ENCODE measurements at regions not wholly inside any gene's neighbourhood (a gene's known extent, or its start where the extent isn't known, plus 50 kb on each side); places are given as distances from the start of the nearest gene placed in this dataset.
"Not testable (repeated sequence)": the region's sequence is repeated elsewhere in the genome, so short reads cannot be mapped to it uniquely, and the experiment has no call there.

- Histone ChIP-seq H3K4me3 (ENCODE audit: low read length) (no peak overlapping the region), H3K4me1 (ENCODE audit: control insufficient read depth, insufficient read depth, low read length) (no peaks in the 10 kb centered on the region), H3K9me3 (ENCODE audit: control insufficient read depth, insufficient read depth, low read length) (peaks cover 3% of the 10 kb centered on the region), H3K36me3 (ENCODE audit: control insufficient read depth, insufficient read depth, low read length) (no peaks in the 10 kb centered on the region), H3K27me3 (ENCODE audit: control insufficient read depth, insufficient read depth, low read length) (no peaks in the 10 kb centered on the region), H3K27ac (ENCODE audit: low read length) (no peak overlapping the region)
- ATAC-seq (no peak), DNase-seq (no peak)
- Mint-ChIP-seq H3K4me3 (no peak overlapping the region), H3K36me3 (peaks cover 14% of the 10 kb centered on the region), H3K27ac (no peak overlapping the region), H3K27me3 (ENCODE audit: low read depth in 2 of 2) (no peaks in the 10 kb centered on the region), H3K4me1 (no peaks in the 10 kb centered on the region), H3K9me3 (peaks cover 19 to 27% of the 10 kb centered on the region in 2 donors)
- 76% methylated on average over 4 of the region's 4 CpGs for WGBS (ENCODE audit: insufficient coverage)
- no peak for TF ChIP-seq CTCF (IDR thresholded peaks at IDR 0.05)
- intact Hi-C loops (cut with micrococcal nuclease), result no loop called here
Measured at GRCh38 chr12:83573671-83574070, 887.0 kb downstream of the TMTC2 start.

GRCh38 chr12:83559650-83560049 lies 872.9 kb downstream of the TMTC2 start:
- Histone ChIP-seq H3K27ac (ENCODE audit: low read length) (no peak overlapping the region), H3K27me3 (ENCODE audit: control insufficient read depth, insufficient read depth, low read length) (no peaks in the 10 kb centered on the region), H3K4me3 (ENCODE audit: low read length) (no peak overlapping the region), H3K9me3 (ENCODE audit: control insufficient read depth, insufficient read depth, low read length) (peaks cover 6% of the 10 kb centered on the region), H3K36me3 (ENCODE audit: control insufficient read depth, insufficient read depth, low read length) (no peaks in the 10 kb centered on the region), H3K4me1 (ENCODE audit: control insufficient read depth, insufficient read depth, low read length) (no peaks in the 10 kb centered on the region)
- Mint-ChIP-seq H3K4me1 (no peaks in the 10 kb centered on the region), H3K27ac (no peak overlapping the region), H3K27me3 (ENCODE audit: low read depth in 2 of 2) (no peaks in the 10 kb centered on the region), H3K36me3 (peaks cover 7% of the 10 kb centered on the region), H3K4me3 (no peak overlapping the region), H3K9me3 (peaks cover 13% of the 10 kb centered on the region in 2 donors)
- TF ChIP-seq CTCF (IDR thresholded peaks at IDR 0.05), result no peak
- 89% methylated on average over 1 of the region's 1 CpG for WGBS (ENCODE audit: insufficient coverage)
- DNase-seq (no peak), ATAC-seq (no peak)
- intact Hi-C loops (cut with micrococcal nuclease), result no loop called here

DNA sequence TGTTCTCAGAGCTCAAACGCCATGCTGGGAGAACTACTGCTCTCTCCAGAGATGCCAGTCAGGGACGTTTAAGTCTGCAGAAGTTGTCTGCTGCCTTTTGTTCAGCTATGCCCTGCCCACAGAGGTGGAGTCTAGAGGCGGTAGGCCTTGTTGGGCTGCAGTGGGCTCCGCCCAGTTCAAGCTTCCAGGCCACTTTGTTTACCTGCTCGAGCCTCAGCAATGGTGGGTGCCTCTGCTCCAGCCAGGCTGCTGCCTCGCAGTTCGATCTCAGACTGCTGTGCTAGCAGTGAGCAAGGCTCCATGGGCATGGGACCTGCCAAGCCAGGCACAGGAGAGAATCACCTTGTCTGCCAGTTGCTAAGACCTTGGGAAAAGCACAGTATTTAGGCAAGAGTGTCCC lies 869.3 kb downstream of the TMTC2 start:
- H3K27ac ChIP-seq (ENCODE audit: low read length); H3K27me3 ChIP-seq (ENCODE audit: control insufficient read depth, insufficient read depth, low read length); H3K36me3 Mint-ChIP-seq; H3K4me1 ChIP-seq (ENCODE audit: control insufficient read depth, insufficient read depth, low read length); H3K9me3 ChIP-seq (ENCODE audit: control insufficient read depth, insufficient read depth, low read length); ATAC-seq; H3K4me3 Mint-ChIP-seq; H3K27me3 Mint-ChIP-seq (ENCODE audit: low read depth in 2 of 2); H3K27ac Mint-ChIP-seq; H3K36me3 ChIP-seq (ENCODE audit: control insufficient read depth, insufficient read depth, low read length); H3K4me1 Mint-ChIP-seq; DNase-seq; intact Hi-C loops (cut with micrococcal nuclease); H3K4me3 ChIP-seq (ENCODE audit: low read length): not testable (repeated sequence)
- 85% methylated on average over 7 of the region's 7 CpGs for WGBS (ENCODE audit: insufficient coverage)
- H3K9me3 Mint-ChIP-seq, result peaks cover 16 to 20% of the 10 kb centered on the region in 2 donors

DNA sequence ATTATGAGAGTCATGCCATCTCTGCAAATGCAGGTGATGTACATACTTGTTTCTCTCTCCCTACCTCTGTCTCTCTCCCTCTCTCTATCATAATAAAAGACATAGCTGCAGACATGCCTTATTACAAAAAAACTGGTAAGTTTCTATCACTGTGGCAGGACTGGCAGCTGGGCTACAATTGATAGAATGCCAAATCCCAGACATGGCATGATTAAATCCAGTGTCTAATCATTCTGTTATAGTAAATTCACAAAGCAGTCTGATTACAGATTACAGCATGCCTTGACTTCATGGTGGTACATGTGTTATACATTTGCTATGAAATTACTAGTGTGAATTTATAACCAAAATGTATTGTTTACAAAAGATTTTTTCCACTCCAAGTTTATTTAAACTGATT lies 854.7 kb downstream of the TMTC2 start:
- peaks cover 9 to 17% of the 10 kb centered on the region in 2 donors for H3K9me3 Mint-ChIP-seq
- intact Hi-C loops (cut with micrococcal nuclease), result no loop called here
- no peak for TF ChIP-seq CTCF (IDR thresholded peaks at IDR 0.05)
- H3K4me3 ChIP-seq (ENCODE audit: low read length), result no peak overlapping the region
- no peak overlapping the region for H3K27ac ChIP-seq (ENCODE audit: low read length)
- no peaks in the 10 kb centered on the region for H3K4me1 ChIP-seq (ENCODE audit: control insufficient read depth, insufficient read depth, low read length)
- H3K9me3 ChIP-seq (ENCODE audit: control insufficient read depth, insufficient read depth, low read length), result peaks cover 3% of the 10 kb centered on the region
- no peaks in the 10 kb centered on the region for H3K4me1 Mint-ChIP-seq
- no peak overlapping the region for H3K27ac Mint-ChIP-seq
- ATAC-seq, result no peak
- no peak for DNase-seq
- H3K36me3 Mint-ChIP-seq, result no peaks in the 10 kb centered on the region
- no peaks in the 10 kb centered on the region for H3K27me3 ChIP-seq (ENCODE audit: control insufficient read depth, insufficient read depth, low read length)
- no peaks in the 10 kb centered on the region for H3K27me3 Mint-ChIP-seq (ENCODE audit: low read depth in 2 of 2)
- no peak overlapping the region for H3K4me3 Mint-ChIP-seq
- no peaks in the 10 kb centered on the region for H3K36me3 ChIP-seq (ENCODE audit: control insufficient read depth, insufficient read depth, low read length)

All from natural killer cell (primary cell).